Smooth muscle cell of the brain vasculature (primary cell): ENCODE measurements at regions not wholly inside any gene's neighbourhood (a gene's known extent, or its start where the extent isn't known, plus 50 kb on each side); places are given as distances from the start of the nearest gene placed in this dataset.

Source experiments
- DNase-seq: peaks from one replicate; pipeline ENCODE4 v3.0.0-alpha.2; 2012; ENCODE audit warnings: low read depth, low spot score

- DNase-seq: no peak
These were observed 160.5 kb downstream of the FGF18 start for GRCh38 chr5:171579976-171580411.

GRCh38 chr5:171580502-171581265 lies 161.2 kb downstream of the FGF18 start:
- no peak for DNase-seq

- DNase-seq: no peak
These were observed 162.3 kb downstream of the FGF18 start for GRCh38 chr5:171581781-171582180.

GRCh38 chr5:171582849-171583248 lies 163.4 kb downstream of the FGF18 start:
- no peak for DNase-seq

GRCh38 chr5:171585981-171586380 lies 166.5 kb downstream of the FGF18 start:
- no peak for DNase-seq

- DNase-seq: no peak
These were observed 167.0 kb downstream of the FGF18 start for GRCh38 chr5:171586436-171586835.

- no peak for DNase-seq
These were observed 168.6 kb downstream of the FGF18 start for GRCh38 chr5:171588046-171588445.

- DNase-seq: no peak
These were observed 169.3 kb downstream of the FGF18 start for GRCh38 chr5:171588790-171589189.

GRCh38 chr5:171589461-171589860 lies 170.0 kb downstream of the FGF18 start:
- no peak for DNase-seq

- no peak for DNase-seq
These were observed 172.6 kb downstream of the FGF18 start for GRCh38 chr5:171592076-171592475.

- no peak for DNase-seq
These were observed 173.3 kb downstream of the FGF18 start for GRCh38 chr5:171592736-171593135.

- DNase-seq: no peak
These were observed 174.0 kb downstream of the FGF18 start for GRCh38 chr5:171593401-171593800.

GRCh38 chr5:171593976-171594375 lies 174.5 kb downstream of the FGF18 start:
- DNase-seq: no peak

- no peak for DNase-seq
These were observed 176.0 kb downstream of the FGF18 start for GRCh38 chr5:171595401-171595800.

- DNase-seq: no peak
These were observed 176.4 kb downstream of the FGF18 start for GRCh38 chr5:171595801-171596231.

- no peak for DNase-seq
These were observed 177.0 kb downstream of the FGF18 start for GRCh38 chr5:171596391-171596878.

GRCh38 chr5:171597946-171598640 lies 178.6 kb downstream of the FGF18 start:
- DNase-seq: no peak

- no peak for DNase-seq
These were observed 179.2 kb downstream of the FGF18 start for GRCh38 chr5:171598641-171599152.

- DNase-seq: no peak
These were observed 180.0 kb downstream of the FGF18 start for GRCh38 chr5:171599411-171599810.

- DNase-seq: no peak
These were observed 180.6 kb downstream of the FGF18 start for GRCh38 chr5:171599957-171600612.

- DNase-seq: no peak
These were observed 181.4 kb downstream of the FGF18 start for GRCh38 chr5:171600741-171601265.
